Cortex of kidney (tissue), 1 donor: ENCODE measurements at regions not wholly inside any gene's neighbourhood (a gene's known extent, or its start where the extent isn't known, plus 50 kb on each side); places are given as distances from the start of the nearest gene placed in this dataset.

Experiments used
- DNase-seq: peaks from one replicate; lab custom pipeline; 2025; lab: John Stamatoyannopoulos, UW

GRCh38 chr7:35386816-35387706 is 133.2 kb upstream of the TBX20 start:
- no peak for DNase-seq

- no peak for DNase-seq
Observed at GRCh38 chr7:35386082-35386815, 132.3 kb upstream of the TBX20 start.

GRCh38 chr7:35384761-35385700 is 131.1 kb upstream of the TBX20 start:
- DNase-seq = no peak

- DNase-seq = no peak
Observed at GRCh38 chr7:35380739-35381224, 126.9 kb upstream of the TBX20 start.

- no peak for DNase-seq
Observed at GRCh38 chr7:35379481-35379880, 125.6 kb upstream of the TBX20 start.

GRCh38 chr7:35375516-35375915 is 121.6 kb upstream of the TBX20 start:
- DNase-seq = no peak

GRCh38 chr7:35374858-35375257 is 121.0 kb upstream of the TBX20 start:
- no peak for DNase-seq

- DNase-seq = no peak
Observed at GRCh38 chr7:35371221-35371620, 117.3 kb upstream of the TBX20 start.

- DNase-seq = no peak
Observed at GRCh38 chr7:35370687-35371086, 116.8 kb upstream of the TBX20 start.

GRCh38 chr7:35366167-35367155 is 112.6 kb upstream of the TBX20 start:
- DNase-seq = no peak

- DNase-seq = no peak
Observed at GRCh38 chr7:35365523-35365922, 111.6 kb upstream of the TBX20 start.

GRCh38 chr7:35362341-35362740 is 108.4 kb upstream of the TBX20 start:
- no peak for DNase-seq

GRCh38 chr7:35359423-35359822 is 105.5 kb upstream of the TBX20 start:
- no peak for DNase-seq

GRCh38 chr7:35356495-35356894 is 102.6 kb upstream of the TBX20 start:
- no peak for DNase-seq

GRCh38 chr7:35355911-35356310 is 102.0 kb upstream of the TBX20 start:
- no peak for DNase-seq

- DNase-seq = no peak
Observed at GRCh38 chr7:35355199-35355598, 101.3 kb upstream of the TBX20 start.

- DNase-seq = no peak
Observed at GRCh38 chr7:35353481-35353880, 99.6 kb upstream of the TBX20 start.

GRCh38 chr7:35351466-35351865 is 97.6 kb upstream of the TBX20 start:
- no peak for DNase-seq

- DNase-seq = no peak
Observed at GRCh38 chr7:35348611-35349400, 94.9 kb upstream of the TBX20 start.

- no peak for DNase-seq
Observed at GRCh38 chr7:35342786-35343185, 88.9 kb upstream of the TBX20 start.
